SK-N-SH (cell line): ENCODE measurements at regions not wholly inside any gene's neighbourhood (a gene's known extent, or its start where the extent isn't known, plus 50 kb on each side); places are given as distances from the start of the nearest gene placed in this dataset.

ENCODE experiments used
- CTCF ChIA-PET: fragments of 300-600, 350-600 bp; formaldehyde crosslinking; extraction: SDS; loops from one replicate; lab custom pipeline; 2021; lab: Yijun Ruan, JAX
- POLR2A ChIA-PET: fragments of 350-600 bp; sonication (Branson Sonifier 250); formaldehyde crosslinking; extraction: SDS; loops from one replicate; lab custom pipeline; 2020; ENCODE audit warnings: antibody characterized with exemption, inconsistent platforms; lab: Yijun Ruan, JAX
- DNase-seq: peaks from one replicate; pipeline ENCODE4 v3.0.0; 2012
- H2AFZ ChIP-seq: fragments of 200-600 bp; sonication (generic); 2 replicates; pipeline ENCODE4 v1.8.1; 2016; ENCODE audit warnings: antibody characterized with exemption, mild to moderate bottlenecking, low read depth
- H3F3A ChIP-seq: fragments of 200-600 bp; sonication (generic); replicated peaks from 2 replicates; pipeline ENCODE3; 2016; ENCODE audit warnings: antibody characterized with exemption, mild to moderate bottlenecking; ENCODE audit not compliant: insufficient read depth
- H3K27ac ChIP-seq, 2 experiments: fragments of 200-500 bp in 1 of 2; fragments of 200-600 bp in 1 of 2; sonication (Bioruptor generic) in 1 of 2; sonication (generic), shearing (Covaris generic) in 1 of 2; 2 replicates each; pipeline versions ENCODE4 v1.5.1 to v1.6.1; 2014 to 2016; ENCODE audit warnings: low read depth in 2 of 2, inconsistent platforms in 1 of 2, low read length in 1 of 2, mild to moderate bottlenecking in 1 of 2, mixed read lengths in 1 of 2
- H3K27me3 ChIP-seq: fragments of 200-600 bp; sonication (generic), shearing (Covaris generic); 2 replicates; pipeline ENCODE4 v1.6.1; 2016; ENCODE audit warnings: mixed run types; ENCODE audit not compliant: insufficient read depth
- H3K36me3 ChIP-seq, 2 experiments: fragments of 200-500 bp in 1 of 2; fragments of 200-600 bp in 1 of 2; sonication (Bioruptor generic) in 1 of 2; sonication (generic) in 1 of 2; replicated peaks in 1 of 2; 2 replicates each; pipeline versions ENCODE3 to v1.5.1; 2014 to 2016; ENCODE audit warnings: low read length in 1 of 2, mild to moderate bottlenecking in 1 of 2; ENCODE audit not compliant: insufficient read depth in 2 of 2, control insufficient read depth in 1 of 2
- H3K4me1 ChIP-seq, 2 experiments: fragments of 200-500 bp in 1 of 2; fragments of 200-600 bp in 1 of 2; sonication (Bioruptor generic) in 1 of 2; sonication (generic), shearing (Covaris generic) in 1 of 2; 2 replicates each; pipeline versions ENCODE4 v1.5.1 to v1.6.1; 2014 to 2016; ENCODE audit warnings: low read depth in 1 of 2, low read length in 1 of 2, mixed run types in 1 of 2; ENCODE audit not compliant: insufficient read depth in 2 of 2, control insufficient read depth in 1 of 2
- H3K4me2 ChIP-seq: fragments of 200-600 bp; sonication (generic), shearing (Covaris generic); 2 replicates; pipeline ENCODE4 v1.6.1; 2017; ENCODE audit warnings: mixed run types
- H3K4me3 ChIP-seq, 2 experiments: fragments of 200-500 bp in 1 of 2; fragments of 200-600 bp in 1 of 2; sonication (Bioruptor generic) in 1 of 2; sonication (generic), shearing (Covaris generic) in 1 of 2; 2 replicates each; pipeline versions ENCODE4 v1.5.1 to v1.8.1; 2014 to 2016; ENCODE audit warnings: low read depth in 2 of 2, inconsistent platforms in 1 of 2, low read length in 1 of 2, mild to moderate bottlenecking in 1 of 2, mixed read lengths in 1 of 2, moderate library complexity in 1 of 2
- H3K79me2 ChIP-seq: fragments of 200-600 bp; sonication (generic); 2 replicates; pipeline ENCODE4 v1.8.1; 2017; ENCODE audit warnings: mild to moderate bottlenecking; ENCODE audit not compliant: insufficient read depth
- H3K9ac ChIP-seq: fragments of 200-600 bp; sonication (generic); 2 replicates; pipeline ENCODE4 v1.6.1; 2017; ENCODE audit warnings: mixed run types
- H3K9me2 ChIP-seq: fragments of 200-600 bp; sonication (generic); 2 replicates; pipeline ENCODE4 v1.6.1; 2017; ENCODE audit warnings: mixed run types
- H3K9me3 ChIP-seq: fragments of 200-600 bp; sonication (generic); 2 replicates; pipeline ENCODE4 v1.6.1; 2017; ENCODE audit warnings: mixed run types, mild to moderate bottlenecking, moderate library complexity
- H4K20me1 ChIP-seq: fragments of 200-600 bp; sonication (generic); 2 replicates; pipeline ENCODE4 v1.6.1; 2017; ENCODE audit warnings: mild to moderate bottlenecking, mixed run types; ENCODE audit not compliant: insufficient read depth
- ELF1 ChIP-seq: IDR thresholded peaks from 2 replicates; pipeline ENCODE4 v1.4.0; 2012
- FOSL2 ChIP-seq: IDR thresholded peaks from 2 replicates; pipeline ENCODE4 v1.4.0; 2012; ENCODE audit warnings: low read depth, mild to moderate bottlenecking, moderate library complexity, borderline replicate concordance
- FOXM1 ChIP-seq: IDR thresholded peaks from 2 replicates; pipeline ENCODE4 v1.4.0; 2012; ENCODE audit warnings: low read depth, mild to moderate bottlenecking
- GABPA ChIP-seq: IDR thresholded peaks from 2 replicates; pipeline ENCODE4 v1.4.0; 2012; ENCODE audit warnings: low read depth, mild to moderate bottlenecking
- IRF3 ChIP-seq: fragments of 150-350 bp; IDR thresholded peaks from 2 replicates; pipeline ENCODE4 v1.6.1; 2016; ENCODE audit warnings: mild to moderate bottlenecking, low read depth, low read length
- MEF2A ChIP-seq: IDR thresholded peaks from 2 replicates; pipeline ENCODE4 v1.4.0; 2012; ENCODE audit warnings: low read depth, borderline replicate concordance
- MXI1 ChIP-seq: IDR thresholded peaks from 2 replicates; pipeline ENCODE4 v1.6.1; 2012; ENCODE audit warnings: mild to moderate bottlenecking, low read depth, low read length, improper control_type of control experiment
- RAD21 ChIP-seq: IDR thresholded peaks from 2 replicates; pipeline ENCODE4 v1.6.1; 2012; ENCODE audit warnings: mild to moderate bottlenecking, low read length
- REST ChIP-seq: IDR thresholded peaks from 2 replicates; pipeline ENCODE4 v1.6.1; 2012; ENCODE audit warnings: mild to moderate bottlenecking, low read depth, low read length, moderate library complexity
- RXRA ChIP-seq: IDR thresholded peaks from 2 replicates; pipeline ENCODE4 v1.4.0; 2012; ENCODE audit warnings: low read depth, mild to moderate bottlenecking, borderline replicate concordance
- SIN3A ChIP-seq: IDR thresholded peaks from 2 replicates; pipeline ENCODE4 v1.6.1; 2012; ENCODE audit warnings: low read depth, mild to moderate bottlenecking, low read length, moderate library complexity, borderline replicate concordance
- SMC3 ChIP-seq: IDR thresholded peaks from 2 replicates; pipeline ENCODE4 v1.6.1; 2012; ENCODE audit warnings: low read depth, low read length, improper control_type of control experiment
- YY1 ChIP-seq: IDR thresholded peaks from 2 replicates; pipeline ENCODE4 v1.4.0; 2012; ENCODE audit warnings: low read depth, mild to moderate bottlenecking
- WGBS: methylation state at CpG from one replicate; pipeline ENCODE4 v1.1.6; 2017; ENCODE audit warnings: low lambda C conversion rate; 5-methylcytosine and 5-hydroxymethylcytosine counted together
- TF ChIP-seq, protein P1 (sequence below): fragments of 150-350 bp; IDR thresholded peaks from 2 replicates; pipeline ENCODE4 v1.6.1; 2017; ENCODE audit warnings: antibody characterized with exemption, low read length, low read depth, borderline replicate concordance
- TF ChIP-seq, protein P2 (sequence below): IDR thresholded peaks from 2 replicates; pipeline ENCODE4 v1.4.0; 2012; ENCODE audit warnings: low read depth

- TF ChIP-seq, protein P1, sequence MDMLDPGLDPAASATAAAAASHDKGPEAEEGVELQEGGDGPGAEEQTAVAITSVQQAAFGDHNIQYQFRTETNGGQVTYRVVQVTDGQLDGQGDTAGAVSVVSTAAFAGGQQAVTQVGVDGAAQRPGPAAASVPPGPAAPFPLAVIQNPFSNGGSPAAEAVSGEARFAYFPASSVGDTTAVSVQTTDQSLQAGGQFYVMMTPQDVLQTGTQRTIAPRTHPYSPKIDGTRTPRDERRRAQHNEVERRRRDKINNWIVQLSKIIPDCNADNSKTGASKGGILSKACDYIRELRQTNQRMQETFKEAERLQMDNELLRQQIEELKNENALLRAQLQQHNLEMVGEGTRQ, result no peak
- TF ChIP-seq MXI1, result no peak
- no peak for TF ChIP-seq FOXM1
- TF ChIP-seq SIN3A, result no peak
- TF ChIP-seq SMC3, result no peak
- TF ChIP-seq, all 33 proteins: peak for 0
Measured at GRCh38 chr11:82606738-82607137, 126.9 kb downstream of the FAM181B start (continued).

- no peaks in the 10 kb centered on the region for H3K4me1 ChIP-seq
- CTCF ChIA-PET, result no interaction called here
- 7% methylated on average over 1 of the region's 1 CpG for WGBS
- H3K27me3 ChIP-seq, result no peaks in the 10 kb centered on the region
- no peak overlapping the region for H2AFZ ChIP-seq
- no peak overlapping the region for H3K4me2 ChIP-seq
- no peaks in the 10 kb centered on the region for H3K9me2 ChIP-seq
- no peak overlapping the region for H3K27ac ChIP-seq
- no peaks in the 10 kb centered on the region for H4K20me1 ChIP-seq
- no peaks in the 10 kb centered on the region for H3K36me3 ChIP-seq
- no peak overlapping the region for H3K9ac ChIP-seq
- DNase-seq, result no peak
- no peak for TF ChIP-seq GABPA
- no peak for TF ChIP-seq MEF2A
- no peak for TF ChIP-seq YY1
- no peak for TF ChIP-seq RAD21
- TF ChIP-seq, protein P2, sequence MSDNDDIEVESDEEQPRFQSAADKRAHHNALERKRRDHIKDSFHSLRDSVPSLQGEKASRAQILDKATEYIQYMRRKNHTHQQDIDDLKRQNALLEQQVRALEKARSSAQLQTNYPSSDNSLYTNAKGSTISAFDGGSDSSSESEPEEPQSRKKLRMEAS, result no peak
- TF ChIP-seq SIN3A, result no peak
- TF ChIP-seq IRF3, result no peak
- no peak for TF ChIP-seq FOSL2
- no peak for TF ChIP-seq REST
- TF ChIP-seq RXRA, result no peak
- TF ChIP-seq ELF1, result no peak
- H3K79me2 ChIP-seq, result no peaks in the 10 kb centered on the region
- POLR2A ChIA-PET, result no interaction called here
- no peaks in the 10 kb centered on the region for H3K9me3 ChIP-seq
- no peaks in the 10 kb centered on the region for H3F3A ChIP-seq
- no peak overlapping the region for H3K4me3 ChIP-seq
Measured at GRCh38 chr11:82601711-82602110, 132.0 kb downstream of the FAM181B start.
